ENCODE measurements at regions not wholly inside any gene's neighbourhood (a gene's known extent, or its start where the extent isn't known, plus 50 kb on each side); places are given as distances from the start of the nearest gene placed in this dataset.
"Not testable (repeated sequence)": the region's sequence is repeated elsewhere in the genome, so short reads cannot be mapped to it uniquely, and the experiment has no call there.

GRCh38 chr6:6950373-6951145 lies 157.2 kb upstream of the RREB1 start:
- no peak for DNase-seq (ENCODE audit: low read depth)

GRCh38 chr6:6951355-6951754 lies 156.4 kb upstream of the RREB1 start:
- DNase-seq (ENCODE audit: low read depth): no peak

GRCh38 chr6:6952484-6952883 lies 155.3 kb upstream of the RREB1 start:
- DNase-seq (ENCODE audit: low read depth): no peak

GRCh38 chr6:6952927-6953326 lies 154.8 kb upstream of the RREB1 start:
- DNase-seq (ENCODE audit: low read depth): not testable (repeated sequence)

- DNase-seq (ENCODE audit: low read depth): no peak
Observed at GRCh38 chr6:6960571-6961251, 147.1 kb upstream of the RREB1 start.

- no peak for DNase-seq (ENCODE audit: low read depth)
Observed at GRCh38 chr6:6962086-6962485, 145.7 kb upstream of the RREB1 start.

- no peak for DNase-seq (ENCODE audit: low read depth)
Observed at GRCh38 chr6:6962699-6963098, 145.1 kb upstream of the RREB1 start.

- not testable (repeated sequence) for DNase-seq (ENCODE audit: low read depth)
Observed at GRCh38 chr6:6963390-6963789, 144.4 kb upstream of the RREB1 start.

GRCh38 chr6:6964675-6965074 lies 143.1 kb upstream of the RREB1 start:
- DNase-seq (ENCODE audit: low read depth): no peak

- DNase-seq (ENCODE audit: low read depth): no peak
Observed at GRCh38 chr6:6966127-6966526, 141.6 kb upstream of the RREB1 start.

- no peak for DNase-seq (ENCODE audit: low read depth)
Observed at GRCh38 chr6:6966569-6966968, 141.2 kb upstream of the RREB1 start.

GRCh38 chr6:6968357-6968730 lies 139.4 kb upstream of the RREB1 start:
- DNase-seq (ENCODE audit: low read depth): no peak

- DNase-seq (ENCODE audit: low read depth): no peak
Observed at GRCh38 chr6:6968731-6969552, 138.8 kb upstream of the RREB1 start.

GRCh38 chr6:6969761-6970223 lies 138.0 kb upstream of the RREB1 start:
- DNase-seq (ENCODE audit: low read depth): no peak

- DNase-seq (ENCODE audit: low read depth): no peak
Observed at GRCh38 chr6:6970851-6971250, 136.9 kb upstream of the RREB1 start.

- no peak for DNase-seq (ENCODE audit: low read depth)
Observed at GRCh38 chr6:6971369-6971768, 136.4 kb upstream of the RREB1 start.

- DNase-seq (ENCODE audit: low read depth): no peak
Observed at GRCh38 chr6:6972456-6972855, 135.3 kb upstream of the RREB1 start.

- no peak for DNase-seq (ENCODE audit: low read depth)
Observed at GRCh38 chr6:6973721-6974120, 134.0 kb upstream of the RREB1 start.

GRCh38 chr6:6975459-6976111 lies 132.2 kb upstream of the RREB1 start:
- DNase-seq (ENCODE audit: low read depth): no peak

GRCh38 chr6:6976193-6976592 lies 131.6 kb upstream of the RREB1 start:
- no peak for DNase-seq (ENCODE audit: low read depth)

- DNase-seq (ENCODE audit: low read depth): no peak
Observed at GRCh38 chr6:6978731-6979130, 129.0 kb upstream of the RREB1 start.

GRCh38 chr6:6980999-6981597 lies 126.7 kb upstream of the RREB1 start:
- no peak for DNase-seq (ENCODE audit: low read depth)

All from stimulated activated CD8-positive, alpha-beta memory T cell treated with anti-CD3 and anti-CD28 coated beads, Interleukin-4, amount 100 ng/mL, for 24 hours (primary cell).